Activated CD8-positive, alpha-beta memory T cell treated with anti-CD3 and anti-CD28 coated beads, Interleukin-2, amount 10 ng/mL, durations not matched to agents 7 days and 5 days (primary cell): ENCODE measurements at regions not wholly inside any gene's neighbourhood (a gene's known extent, or its start where the extent isn't known, plus 50 kb on each side); places are given as distances from the start of the nearest gene placed in this dataset.

Experiments used
- ATAC-seq: fragments of 150-1000 bp; cut with Tn5 transposase; one replicate; pipeline ENCODE4 v1.10.0; 2021; ENCODE audit warnings: moderate library complexity
- CTCF ChIA-PET: fragments of 350-600 bp; sonication (Branson Sonifier 250); formaldehyde crosslinking; loops from one replicate; lab custom pipeline; 2021; ENCODE audit warnings: antibody characterized with exemption; lab: Charles Lee
- DNase-seq: peaks from one replicate; pipeline ENCODE4 v3.0.0-alpha.2; 2020
- H3K27ac Mint-ChIP-seq: one replicate; pipeline ENCODE4 v1.8.0; 2021; ENCODE audit warnings: mild to moderate bottlenecking, mixed read lengths
- H3K27me3 Mint-ChIP-seq: one replicate; pipeline ENCODE4 v1.8.0; 2021; ENCODE audit warnings: mixed read lengths
- H3K36me3 Mint-ChIP-seq: one replicate; pipeline ENCODE4 v1.8.0; 2021; ENCODE audit warnings: mild to moderate bottlenecking, mixed read lengths
- H3K4me1 Mint-ChIP-seq: one replicate; pipeline ENCODE4 v1.8.0; 2021; ENCODE audit warnings: mixed read lengths
- H3K4me3 Mint-ChIP-seq: one replicate; pipeline ENCODE4 v1.8.0; 2021; ENCODE audit warnings: mild to moderate bottlenecking, moderate library complexity, mixed read lengths
- H3K9me3 Mint-ChIP-seq: one replicate; pipeline ENCODE4 v1.8.0; 2022; ENCODE audit warnings: low read depth, mixed read lengths

DNA sequence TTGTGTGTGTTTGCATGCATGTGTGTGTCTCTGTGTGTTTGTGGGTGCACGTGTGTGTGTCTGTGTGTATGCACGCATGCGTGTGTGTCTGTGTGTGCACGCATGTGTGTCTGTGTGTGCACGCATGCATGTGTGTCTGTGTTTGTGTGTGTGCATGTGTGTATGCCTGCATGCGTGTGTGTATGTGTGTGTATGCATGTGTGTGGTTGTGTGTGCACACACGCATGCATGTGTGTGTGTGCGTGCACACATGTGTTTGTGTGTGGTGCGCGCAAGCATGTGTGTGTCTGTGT lies 239.9 kb upstream of the TNRC6C start:
- Mint-ChIP-seq H3K4me1 (no peaks in the 10 kb centered on the region), H3K9me3 (peaks cover 8% of the 10 kb centered on the region), H3K27me3 (peaks cover 19% of the 10 kb centered on the region), H3K36me3 (no peaks in the 10 kb centered on the region), H3K4me3 (no peak overlapping the region), H3K27ac (no peak overlapping the region)
- CTCF ChIA-PET = no interaction called here
- ATAC-seq (no peak), DNase-seq (peak; percentile 15)

GRCh38 chr17:77719806-77720205 lies 238.7 kb upstream of the TNRC6C start:
- ATAC-seq = no peak
- Mint-ChIP-seq H3K27me3 (peaks cover 14% of the 10 kb centered on the region), H3K27ac (no peak overlapping the region), H3K4me1 (no peaks in the 10 kb centered on the region), H3K36me3 (no peaks in the 10 kb centered on the region), H3K4me3 (no peak overlapping the region), H3K9me3 (peaks cover 8% of the 10 kb centered on the region)
- CTCF ChIA-PET = interaction anchor here (0.8 kb wide), 1 partner anchor 11 kb away, joined by 4 read pairs; no protein-coding TSS in a partner anchor
- DNase-seq = peak; percentile 12

- Mint-ChIP-seq H3K9me3 (peaks cover 8% of the 10 kb centered on the region), H3K4me1 (no peaks in the 10 kb centered on the region), H3K36me3 (no peaks in the 10 kb centered on the region), H3K27ac (no peak overlapping the region), H3K27me3 (peaks cover 11% of the 10 kb centered on the region), H3K4me3 (no peak overlapping the region)
- CTCF ChIA-PET = no interaction called here
- ATAC-seq (no peak), DNase-seq (peak; percentile 12)
Observed at GRCh38 chr17:77720946-77721845, 237.3 kb upstream of the TNRC6C start.

DNA sequence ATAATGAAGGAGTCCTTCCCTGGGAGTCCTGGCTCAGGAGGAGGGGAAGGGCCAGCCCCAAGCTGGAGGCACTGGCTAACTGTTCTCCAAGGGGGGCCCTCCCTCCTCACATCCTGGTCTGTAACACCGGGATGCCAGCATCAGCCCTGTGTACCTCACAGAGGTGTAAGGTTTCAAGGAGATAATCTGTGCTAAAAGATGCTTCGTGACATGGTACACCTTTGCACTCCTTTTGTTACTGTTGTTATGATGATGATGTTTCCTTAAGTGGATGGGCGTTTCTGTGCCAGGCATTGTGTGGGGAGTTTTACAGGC lies 236.7 kb upstream of the TNRC6C start:
- DNase-seq (peak; percentile 26), ATAC-seq (no peak)
- no peak overlapping the region for H3K4me3 Mint-ChIP-seq
- H3K27me3 Mint-ChIP-seq = peaks cover 7% of the 10 kb centered on the region
- CTCF ChIA-PET = no interaction called here
- H3K27ac Mint-ChIP-seq = no peak overlapping the region
- peaks cover 8% of the 10 kb centered on the region for H3K9me3 Mint-ChIP-seq
- no peaks in the 10 kb centered on the region for H3K4me1 Mint-ChIP-seq
- H3K36me3 Mint-ChIP-seq = no peaks in the 10 kb centered on the region

DNA sequence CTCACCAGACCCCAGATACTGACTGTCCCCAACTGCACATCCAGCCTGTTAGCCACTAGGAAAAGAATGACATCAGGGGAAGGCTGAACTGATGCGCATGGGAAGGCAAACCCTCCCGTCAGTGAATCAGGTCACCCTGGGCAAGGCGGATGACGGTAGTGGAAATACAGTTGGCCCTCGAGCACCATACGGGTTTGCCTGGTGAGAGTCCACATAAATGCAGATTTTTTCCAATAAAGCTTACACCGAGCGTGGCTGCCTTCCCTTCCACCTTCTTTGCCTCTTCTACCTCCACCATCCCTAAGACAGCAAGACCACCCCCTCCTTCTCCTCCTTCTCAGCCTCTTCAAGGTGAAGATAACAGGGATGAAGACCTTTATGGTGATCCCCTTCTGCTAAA lies 236.1 kb upstream of the TNRC6C start:
- H3K36me3 Mint-ChIP-seq = no peaks in the 10 kb centered on the region
- H3K27me3 Mint-ChIP-seq = peaks cover 4% of the 10 kb centered on the region
- DNase-seq = peak; percentile 30
- no peak overlapping the region for H3K4me3 Mint-ChIP-seq
- peaks cover 1% of the 10 kb centered on the region for H3K4me1 Mint-ChIP-seq
- CTCF ChIA-PET = no interaction called here
- ATAC-seq = no peak
- H3K9me3 Mint-ChIP-seq = peaks cover 8% of the 10 kb centered on the region
- H3K27ac Mint-ChIP-seq = no peak overlapping the region

- Mint-ChIP-seq H3K9me3 (peaks cover 6% of the 10 kb centered on the region), H3K4me1 (peaks cover 4% of the 10 kb centered on the region), H3K4me3 (no peak overlapping the region), H3K27ac (no peak overlapping the region), H3K27me3 (peaks cover 4% of the 10 kb centered on the region), H3K36me3 (no peaks in the 10 kb centered on the region)
- CTCF ChIA-PET = interaction anchor here (0.9 kb wide), 1 partner anchor 33 kb away, joined by 3 read pairs; no protein-coding TSS in a partner anchor
- DNase-seq (peak; percentile 29), ATAC-seq (no peak)
Observed at GRCh38 chr17:77723071-77723908, 235.2 kb upstream of the TNRC6C start.

DNA sequence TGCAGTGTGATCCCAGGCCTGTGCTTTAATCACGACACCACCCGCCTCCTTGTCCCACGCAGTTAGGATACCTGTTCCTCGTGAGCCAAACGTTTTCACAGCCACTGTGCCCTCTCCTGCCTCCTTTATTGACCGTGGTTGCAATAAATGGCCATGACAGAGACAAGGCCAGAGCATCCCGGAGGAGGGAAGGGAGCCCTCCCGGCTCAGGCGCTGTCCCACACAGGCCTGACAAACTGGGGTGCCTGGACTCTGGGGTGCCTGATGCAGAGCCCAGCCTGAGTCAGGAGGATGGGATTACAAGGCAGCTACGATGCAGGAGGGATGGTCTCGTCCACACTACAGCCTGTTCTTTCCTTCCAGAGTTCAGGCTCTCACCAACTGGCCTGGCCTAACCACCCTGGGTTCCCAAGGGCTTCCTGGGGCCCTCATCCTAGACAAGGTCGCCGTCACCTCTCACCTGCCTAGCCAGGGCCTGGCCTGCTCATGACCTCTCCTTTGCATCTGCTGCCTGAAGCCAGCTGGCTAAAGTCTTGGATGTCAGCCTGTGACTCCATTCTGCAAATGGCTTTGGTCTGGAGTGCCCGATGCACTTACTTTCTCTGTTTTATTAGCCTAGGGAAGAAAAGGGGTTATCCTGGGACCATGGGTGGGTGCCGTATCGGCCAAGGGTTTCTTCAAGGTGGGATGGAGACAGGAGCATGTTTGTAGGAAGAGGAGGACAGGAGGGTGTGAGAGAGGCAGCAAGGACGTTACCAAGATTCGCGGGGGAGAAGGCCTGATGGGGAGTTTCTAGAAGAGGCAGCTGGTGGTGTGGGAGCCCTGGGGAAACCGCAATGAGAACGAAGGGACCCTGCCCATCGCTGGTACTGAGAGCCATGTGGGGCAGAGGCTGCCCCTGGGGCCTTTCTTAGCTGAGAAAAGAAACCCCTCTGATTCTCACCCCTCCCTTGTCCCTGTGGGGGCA lies 234.3 kb upstream of the TNRC6C start:
- Mint-ChIP-seq H3K4me1 (peaks cover 4% of the 10 kb centered on the region), H3K27ac (no peak overlapping the region), H3K27me3 (peaks cover 4% of the 10 kb centered on the region), H3K4me3 (no peak overlapping the region), H3K36me3 (no peaks in the 10 kb centered on the region), H3K9me3 (no peaks in the 10 kb centered on the region)
- DNase-seq (peak; percentile 32), ATAC-seq (no peak)
- CTCF ChIA-PET = interaction anchor here (0.9 to 1.7 kb wide), 2 partner anchors 13 to 34 kb away, joined by 3 read pairs; no protein-coding TSS in a partner anchor

DNA sequence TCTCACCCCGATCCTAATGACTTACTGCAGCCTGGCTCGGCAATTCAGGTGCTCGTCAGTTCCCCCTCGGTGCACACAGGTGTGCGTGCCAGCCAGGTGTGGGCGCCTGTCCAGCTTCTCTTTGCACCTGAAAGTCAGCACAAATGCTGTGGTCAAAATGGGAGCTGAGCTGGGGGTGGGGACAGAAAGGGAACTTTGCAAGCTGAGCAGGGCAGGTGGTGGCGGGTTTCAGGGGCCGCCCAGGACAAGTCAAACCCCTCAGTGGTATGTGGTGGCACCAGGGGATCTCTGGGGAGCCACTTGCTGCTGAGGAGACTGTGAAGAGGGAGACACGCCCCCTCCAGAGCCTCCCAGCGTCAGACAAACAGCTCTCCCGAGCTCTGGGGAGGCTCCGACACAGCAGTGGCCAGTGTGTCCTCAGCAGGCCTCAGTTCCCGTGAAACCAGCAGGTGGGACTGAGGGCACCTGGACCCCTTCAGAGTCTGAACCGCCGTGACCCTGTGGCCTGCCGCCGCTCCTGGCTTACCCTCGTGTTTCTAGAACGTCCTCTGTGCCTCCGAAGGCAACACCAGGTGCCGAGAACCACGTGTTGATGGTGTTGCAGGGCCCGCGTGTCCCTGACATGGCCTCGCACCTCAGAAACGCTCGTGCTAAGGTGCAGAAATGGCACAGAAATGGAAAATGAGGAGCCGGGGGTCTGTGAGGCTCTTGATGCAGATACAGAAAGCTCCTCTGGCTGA lies 233.5 kb upstream of the TNRC6C start:
- no peak overlapping the region for H3K4me3 Mint-ChIP-seq
- no peaks in the 10 kb centered on the region for H3K36me3 Mint-ChIP-seq
- peak; percentile 31 for DNase-seq
- peaks cover 4% of the 10 kb centered on the region for H3K4me1 Mint-ChIP-seq
- H3K27ac Mint-ChIP-seq = no peak overlapping the region
- no peaks in the 10 kb centered on the region for H3K9me3 Mint-ChIP-seq
- CTCF ChIA-PET = interaction anchor here (0.7 to 1.7 kb wide), 3 partner anchors 11 to 294 kb away, joined by 3 read pairs; no protein-coding TSS in a partner anchor
- peaks cover 12% of the 10 kb centered on the region for H3K27me3 Mint-ChIP-seq
- no peak for ATAC-seq

DNA sequence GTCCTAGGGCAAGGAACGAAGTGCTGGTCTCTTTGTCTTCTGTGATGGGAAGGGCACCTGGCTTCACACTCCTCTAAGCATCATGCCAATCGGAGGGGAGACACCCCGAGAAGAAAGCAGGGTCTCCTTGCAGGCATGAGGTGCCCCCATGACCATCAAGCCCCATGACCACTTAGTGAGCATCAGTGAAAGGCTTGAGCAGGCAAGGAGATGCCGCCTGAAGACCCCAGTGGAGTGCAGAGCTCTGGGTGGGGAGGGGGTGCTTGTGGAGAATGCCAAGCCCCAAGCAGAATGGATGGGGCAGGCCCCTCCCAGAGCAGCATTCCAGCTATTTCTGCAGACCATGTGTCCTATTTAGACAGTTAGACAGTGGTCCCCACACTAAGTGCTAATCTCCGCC lies 232.7 kb upstream of the TNRC6C start:
- H3K4me3 Mint-ChIP-seq = no peak overlapping the region
- H3K4me1 Mint-ChIP-seq = peaks cover 4% of the 10 kb centered on the region
- DNase-seq (peak; percentile 14), ATAC-seq (no peak)
- no peaks in the 10 kb centered on the region for H3K36me3 Mint-ChIP-seq
- CTCF ChIA-PET = interaction anchor here (0.7 to 1.7 kb wide), 3 partner anchors 11 to 294 kb away, joined by 3 read pairs; no protein-coding TSS in a partner anchor
- H3K27ac Mint-ChIP-seq = no peak overlapping the region
- peaks cover 14% of the 10 kb centered on the region for H3K27me3 Mint-ChIP-seq
- H3K9me3 Mint-ChIP-seq = no peaks in the 10 kb centered on the region

DNA sequence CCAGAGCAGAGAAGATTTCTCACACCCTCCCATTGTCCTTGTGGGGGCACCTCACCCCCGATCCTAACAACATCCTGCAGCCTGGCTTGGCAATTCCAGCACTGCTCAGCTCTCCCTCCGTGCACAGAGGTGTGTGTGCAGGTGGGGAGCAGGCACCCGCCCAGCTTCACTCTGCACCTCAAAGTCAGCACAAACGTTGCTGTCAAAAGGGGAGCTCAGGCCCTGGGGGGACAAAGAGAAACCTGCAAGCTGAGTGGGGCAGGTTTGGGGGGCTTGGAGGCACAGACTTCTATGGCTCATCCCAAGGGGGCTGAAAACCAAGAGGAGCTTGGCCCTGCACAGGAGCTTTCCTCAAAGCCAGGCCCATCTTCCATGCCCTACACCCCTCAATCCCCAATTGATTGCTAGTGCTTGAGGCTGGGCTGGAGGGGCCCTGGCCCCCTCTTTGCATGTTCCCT lies 231.9 kb upstream of the TNRC6C start:
- Mint-ChIP-seq H3K4me3 (no peak overlapping the region), H3K4me1 (peaks cover 4% of the 10 kb centered on the region), H3K27me3 (peaks cover 17% of the 10 kb centered on the region), H3K36me3 (no peaks in the 10 kb centered on the region), H3K9me3 (no peaks in the 10 kb centered on the region), H3K27ac (no peak overlapping the region)
- peak; percentile 23 for DNase-seq
- no peak for ATAC-seq
- CTCF ChIA-PET = interaction anchor here (1.7 kb wide), 1 partner anchor 12 kb away, joined by 3 read pairs; no protein-coding TSS in a partner anchor

GRCh38 chr17:77727037-77727615 lies 231.4 kb upstream of the TNRC6C start:
- Mint-ChIP-seq H3K4me1 (peaks cover 4% of the 10 kb centered on the region), H3K27me3 (peaks cover 21% of the 10 kb centered on the region), H3K36me3 (peaks cover 1% of the 10 kb centered on the region), H3K27ac (no peak overlapping the region), H3K9me3 (no peaks in the 10 kb centered on the region), H3K4me3 (no peak overlapping the region)
- ATAC-seq = no peak
- peak; percentile 12 for DNase-seq
- CTCF ChIA-PET = interaction anchor here (1.2 kb wide), 1 partner anchor 82 kb away, joined by 3 read pairs; no protein-coding TSS in a partner anchor

DNA sequence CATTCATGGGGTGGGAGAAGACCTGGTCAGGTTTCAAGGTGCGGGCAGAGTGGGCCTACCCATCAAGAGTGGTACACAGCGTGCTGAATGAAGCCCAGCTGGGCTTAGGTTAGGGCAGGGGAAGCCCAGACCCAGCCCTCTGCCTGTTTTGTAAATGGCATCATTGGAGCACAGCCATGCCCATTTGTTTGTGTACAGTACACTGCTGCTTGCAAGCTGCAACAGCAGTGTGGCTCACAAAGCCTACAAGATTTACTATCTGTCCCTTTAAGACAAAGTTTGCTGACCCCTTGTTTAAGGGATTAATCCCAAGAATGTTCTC lies 230.1 kb upstream of the TNRC6C start:
- CTCF ChIA-PET = interaction anchor here (1.2 kb wide), 1 partner anchor 83 kb away, joined by 3 read pairs; no protein-coding TSS in a partner anchor
- Mint-ChIP-seq H3K36me3 (peaks cover 6% of the 10 kb centered on the region), H3K9me3 (peaks cover 6% of the 10 kb centered on the region)

More for the DNA sequence above, 230.1 kb upstream of the TNRC6C start:
- Mint-ChIP-seq H3K27ac (no peak overlapping the region), H3K4me3 (no peak overlapping the region), H3K27me3 (peaks cover 34% of the 10 kb centered on the region), H3K4me1 (peaks cover 4% of the 10 kb centered on the region)
- DNase-seq (peak; percentile 11), ATAC-seq (no peak)
